ENCODE measurements at regions not wholly inside any gene's neighbourhood (a gene's known extent, or its start where the extent isn't known, plus 50 kb on each side); places are given as distances from the start of the nearest gene placed in this dataset.

DNA sequence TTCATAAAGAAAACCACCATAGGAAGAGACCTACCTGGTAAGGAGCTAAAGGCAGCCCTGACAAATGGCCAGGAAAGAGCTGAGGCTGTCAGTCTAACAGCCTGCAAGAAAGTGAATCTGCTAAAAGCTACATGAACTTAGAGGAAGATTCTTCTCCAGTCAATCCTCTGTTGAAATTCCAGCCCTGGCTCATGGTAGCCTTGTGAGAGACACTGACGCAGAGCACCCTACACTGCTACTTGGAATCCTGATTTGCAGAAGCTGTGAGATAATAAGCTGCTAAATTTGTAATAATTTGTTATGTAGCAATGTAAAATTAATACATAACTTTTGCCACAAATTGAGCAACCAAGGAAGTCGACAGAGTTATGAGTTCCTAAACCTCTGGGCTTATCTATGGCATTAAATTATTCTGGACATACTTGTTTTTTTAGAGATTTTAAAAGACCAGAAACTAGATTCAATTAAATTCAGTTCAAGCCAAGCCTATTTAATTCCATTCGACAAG, 257.0 kb downstream of the ETNK1 start:
- no peaks in the 10 kb centered on the region for H3K36me3 Mint-ChIP-seq
- no peaks in the 10 kb centered on the region for H3K9me3 Mint-ChIP-seq
- POLR2A ChIA-PET = no interaction called here
- ATAC-seq = no peak
- CTCF ChIA-PET = no interaction called here
- DNase-seq (ENCODE audit: low spot score) = no peak
- H3K27me3 Mint-ChIP-seq (ENCODE audit: low read depth) = no peaks in the 10 kb centered on the region
- H3K27ac Mint-ChIP-seq = no peak overlapping the region
- H3K4me1 Mint-ChIP-seq = no peaks in the 10 kb centered on the region
- TF ChIP-seq FOXK1 (CRISPR knock-in tag; IDR thresholded peaks at IDR 0.05) (no peak), ZNF232 (CRISPR knock-in tag; IDR thresholded peaks at IDR 0.05) (no peak), ZNF138 (CRISPR knock-in tag; conservative IDR thresholded peaks at IDR 0.05) (no peak), NR1H2 (CRISPR knock-in tag; IDR thresholded peaks at IDR 0.05) (no peak), NFATC4 (CRISPR knock-in tag; IDR thresholded peaks at IDR 0.05) (no peak), GRHL2 (CRISPR knock-in tag; IDR thresholded peaks at IDR 0.05; ENCODE audit: insufficient replicate concordance, severe bottlenecking) (no peak), ZBTB21 (CRISPR knock-in tag; IDR thresholded peaks at IDR 0.05; ENCODE audit: borderline replicate concordance) (no peak), ZNF671 (CRISPR knock-in tag; IDR thresholded peaks at IDR 0.05) (no peak), ESRRA (CRISPR knock-in tag; IDR thresholded peaks at IDR 0.05; ENCODE audit: borderline replicate concordance) (no peak), FOXP1 (CRISPR knock-in tag; IDR thresholded peaks at IDR 0.05; ENCODE audit: borderline replicate concordance) (no peak), KAT7 (CRISPR knock-in tag; IDR thresholded peaks at IDR 0.05; ENCODE audit: borderline replicate concordance) (no peak)
- TF ChIP-seq, protein P1, sequence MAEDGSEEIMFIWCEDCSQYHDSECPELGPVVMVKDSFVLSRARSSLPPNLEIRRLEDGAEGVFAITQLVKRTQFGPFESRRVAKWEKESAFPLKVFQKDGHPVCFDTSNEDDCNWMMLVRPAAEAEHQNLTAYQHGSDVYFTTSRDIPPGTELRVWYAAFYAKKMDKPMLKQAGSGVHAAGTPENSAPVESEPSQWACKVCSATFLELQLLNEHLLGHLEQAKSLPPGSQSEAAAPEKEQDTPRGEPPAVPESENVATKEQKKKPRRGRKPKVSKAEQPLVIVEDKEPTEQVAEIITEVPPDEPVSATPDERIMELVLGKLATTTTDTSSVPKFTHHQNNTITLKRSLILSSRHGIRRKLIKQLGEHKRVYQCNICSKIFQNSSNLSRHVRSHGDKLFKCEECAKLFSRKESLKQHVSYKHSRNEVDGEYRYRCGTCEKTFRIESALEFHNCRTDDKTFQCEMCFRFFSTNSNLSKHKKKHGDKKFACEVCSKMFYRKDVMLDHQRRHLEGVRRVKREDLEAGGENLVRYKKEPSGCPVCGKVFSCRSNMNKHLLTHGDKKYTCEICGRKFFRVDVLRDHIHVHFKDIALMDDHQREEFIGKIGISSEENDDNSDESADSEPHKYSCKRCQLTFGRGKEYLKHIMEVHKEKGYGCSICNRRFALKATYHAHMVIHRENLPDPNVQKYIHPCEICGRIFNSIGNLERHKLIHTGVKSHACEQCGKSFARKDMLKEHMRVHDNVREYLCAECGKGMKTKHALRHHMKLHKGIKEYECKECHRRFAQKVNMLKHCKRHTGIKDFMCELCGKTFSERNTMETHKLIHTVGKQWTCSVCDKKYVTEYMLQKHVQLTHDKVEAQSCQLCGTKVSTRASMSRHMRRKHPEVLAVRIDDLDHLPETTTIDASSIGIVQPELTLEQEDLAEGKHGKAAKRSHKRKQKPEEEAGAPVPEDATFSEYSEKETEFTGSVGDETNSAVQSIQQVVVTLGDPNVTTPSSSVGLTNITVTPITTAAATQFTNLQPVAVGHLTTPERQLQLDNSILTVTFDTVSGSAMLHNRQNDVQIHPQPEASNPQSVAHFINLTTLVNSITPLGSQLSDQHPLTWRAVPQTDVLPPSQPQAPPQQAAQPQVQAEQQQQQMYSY (CRISPR knock-in tag; IDR thresholded peaks at IDR 0.05) = no peak
- TF ChIP-seq, protein P2, sequence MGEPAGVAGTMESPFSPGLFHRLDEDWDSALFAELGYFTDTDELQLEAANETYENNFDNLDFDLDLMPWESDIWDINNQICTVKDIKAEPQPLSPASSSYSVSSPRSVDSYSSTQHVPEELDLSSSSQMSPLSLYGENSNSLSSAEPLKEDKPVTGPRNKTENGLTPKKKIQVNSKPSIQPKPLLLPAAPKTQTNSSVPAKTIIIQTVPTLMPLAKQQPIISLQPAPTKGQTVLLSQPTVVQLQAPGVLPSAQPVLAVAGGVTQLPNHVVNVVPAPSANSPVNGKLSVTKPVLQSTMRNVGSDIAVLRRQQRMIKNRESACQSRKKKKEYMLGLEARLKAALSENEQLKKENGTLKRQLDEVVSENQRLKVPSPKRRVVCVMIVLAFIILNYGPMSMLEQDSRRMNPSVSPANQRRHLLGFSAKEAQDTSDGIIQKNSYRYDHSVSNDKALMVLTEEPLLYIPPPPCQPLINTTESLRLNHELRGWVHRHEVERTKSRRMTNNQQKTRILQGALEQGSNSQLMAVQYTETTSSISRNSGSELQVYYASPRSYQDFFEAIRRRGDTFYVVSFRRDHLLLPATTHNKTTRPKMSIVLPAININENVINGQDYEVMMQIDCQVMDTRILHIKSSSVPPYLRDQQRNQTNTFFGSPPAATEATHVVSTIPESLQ (CRISPR knock-in tag; IDR thresholded peaks at IDR 0.05) = no peak
- TF ChIP-seq, protein P3, sequence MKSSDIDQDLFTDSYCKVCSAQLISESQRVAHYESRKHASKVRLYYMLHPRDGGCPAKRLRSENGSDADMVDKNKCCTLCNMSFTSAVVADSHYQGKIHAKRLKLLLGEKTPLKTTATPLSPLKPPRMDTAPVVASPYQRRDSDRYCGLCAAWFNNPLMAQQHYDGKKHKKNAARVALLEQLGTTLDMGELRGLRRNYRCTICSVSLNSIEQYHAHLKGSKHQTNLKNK (CRISPR knock-in tag; IDR thresholded peaks at IDR 0.05) = no peak
- TF ChIP-seq, protein P4, sequence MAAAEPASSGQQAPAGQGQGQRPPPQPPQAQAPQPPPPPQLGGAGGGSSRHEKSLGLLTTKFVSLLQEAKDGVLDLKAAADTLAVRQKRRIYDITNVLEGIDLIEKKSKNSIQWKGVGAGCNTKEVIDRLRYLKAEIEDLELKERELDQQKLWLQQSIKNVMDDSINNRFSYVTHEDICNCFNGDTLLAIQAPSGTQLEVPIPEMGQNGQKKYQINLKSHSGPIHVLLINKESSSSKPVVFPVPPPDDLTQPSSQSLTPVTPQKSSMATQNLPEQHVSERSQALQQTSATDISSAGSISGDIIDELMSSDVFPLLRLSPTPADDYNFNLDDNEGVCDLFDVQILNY (CRISPR knock-in tag; IDR thresholded peaks at IDR 0.05) = no peak
- TF ChIP-seq, protein P5, sequence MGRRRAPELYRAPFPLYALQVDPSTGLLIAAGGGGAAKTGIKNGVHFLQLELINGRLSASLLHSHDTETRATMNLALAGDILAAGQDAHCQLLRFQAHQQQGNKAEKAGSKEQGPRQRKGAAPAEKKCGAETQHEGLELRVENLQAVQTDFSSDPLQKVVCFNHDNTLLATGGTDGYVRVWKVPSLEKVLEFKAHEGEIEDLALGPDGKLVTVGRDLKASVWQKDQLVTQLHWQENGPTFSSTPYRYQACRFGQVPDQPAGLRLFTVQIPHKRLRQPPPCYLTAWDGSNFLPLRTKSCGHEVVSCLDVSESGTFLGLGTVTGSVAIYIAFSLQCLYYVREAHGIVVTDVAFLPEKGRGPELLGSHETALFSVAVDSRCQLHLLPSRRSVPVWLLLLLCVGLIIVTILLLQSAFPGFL (CRISPR knock-in tag; IDR thresholded peaks at IDR 0.05; ENCODE audit: borderline replicate concordance) = no peak
- TF ChIP-seq, protein P6, sequence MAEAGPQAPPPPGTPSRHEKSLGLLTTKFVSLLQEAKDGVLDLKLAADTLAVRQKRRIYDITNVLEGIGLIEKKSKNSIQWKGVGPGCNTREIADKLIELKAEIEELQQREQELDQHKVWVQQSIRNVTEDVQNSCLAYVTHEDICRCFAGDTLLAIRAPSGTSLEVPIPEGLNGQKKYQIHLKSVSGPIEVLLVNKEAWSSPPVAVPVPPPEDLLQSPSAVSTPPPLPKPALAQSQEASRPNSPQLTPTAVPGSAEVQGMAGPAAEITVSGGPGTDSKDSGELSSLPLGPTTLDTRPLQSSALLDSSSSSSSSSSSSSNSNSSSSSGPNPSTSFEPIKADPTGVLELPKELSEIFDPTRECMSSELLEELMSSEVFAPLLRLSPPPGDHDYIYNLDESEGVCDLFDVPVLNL (CRISPR knock-in tag; IDR thresholded peaks at IDR 0.05; ENCODE audit: borderline replicate concordance, low read depth) = no peak
- no peak overlapping the region for H3K4me3 Mint-ChIP-seq
